GM21619 (cell line): ENCODE measurements at regions not wholly inside any gene's neighbourhood (a gene's known extent, or its start where the extent isn't known, plus 50 kb on each side); places are given as distances from the start of the nearest gene placed in this dataset.

Experiments used
- ATAC-seq: cut with Tn5 transposase; IDR thresholded peaks from one replicate; pipeline ENCODE4 v1.9.1; 2021; ENCODE audit not compliant: unreplicated experiment

GRCh38 chr6:155738602-155739105 lies 283.0 kb upstream of the NOX3 start:
- no peak for ATAC-seq

- no peak for ATAC-seq
Observed at GRCh38 chr6:155717374-155717773, 261.7 kb upstream of the NOX3 start.

- no peak for ATAC-seq
Observed at GRCh38 chr6:155710704-155711103, 255.1 kb upstream of the NOX3 start.

- ATAC-seq = no peak
Observed at GRCh38 chr6:155709262-155709661, 253.6 kb upstream of the NOX3 start.

- ATAC-seq = no peak
Observed at GRCh38 chr6:155708100-155708499, 252.5 kb upstream of the NOX3 start.

GRCh38 chr6:155706806-155707205 lies 251.2 kb upstream of the NOX3 start:
- ATAC-seq = no peak

GRCh38 chr6:155706341-155706740 lies 250.7 kb upstream of the NOX3 start:
- no peak for ATAC-seq

- no peak for ATAC-seq
Observed at GRCh38 chr6:155701342-155701741, 245.7 kb upstream of the NOX3 start.

GRCh38 chr6:155695495-155695894 lies 239.9 kb upstream of the NOX3 start:
- no peak for ATAC-seq

GRCh38 chr6:155694419-155694790 lies 238.8 kb upstream of the NOX3 start:
- ATAC-seq = no peak

- ATAC-seq = no peak
Observed at GRCh38 chr6:155693573-155694418, 238.2 kb upstream of the NOX3 start.

GRCh38 chr6:155690820-155691219 lies 235.2 kb upstream of the NOX3 start:
- no peak for ATAC-seq

GRCh38 chr6:155687645-155688044 lies 232.0 kb upstream of the NOX3 start:
- ATAC-seq = no peak

GRCh38 chr6:155684416-155685196 lies 229.0 kb upstream of the NOX3 start:
- no peak for ATAC-seq

- no peak for ATAC-seq
Observed at GRCh38 chr6:155678361-155678760, 222.7 kb upstream of the NOX3 start.

- no peak for ATAC-seq
Observed at GRCh38 chr6:155676346-155676745, 220.7 kb upstream of the NOX3 start.

- ATAC-seq = no peak
Observed at GRCh38 chr6:155670655-155671054, 215.0 kb upstream of the NOX3 start.

- no peak for ATAC-seq
Observed at GRCh38 chr6:155660251-155660977, 204.8 kb upstream of the NOX3 start.

GRCh38 chr6:155656024-155656423 lies 200.4 kb upstream of the NOX3 start:
- ATAC-seq = no peak

- ATAC-seq = no peak
Observed at GRCh38 chr6:155654474-155654873, 198.8 kb upstream of the NOX3 start.

- ATAC-seq = no peak
Observed at GRCh38 chr6:155648301-155648700, 192.7 kb upstream of the NOX3 start.
